ENCODE measurements at regions not wholly inside any gene's neighbourhood (a gene's known extent, or its start where the extent isn't known, plus 50 kb on each side); places are given as distances from the start of the nearest gene placed in this dataset.

DNA sequence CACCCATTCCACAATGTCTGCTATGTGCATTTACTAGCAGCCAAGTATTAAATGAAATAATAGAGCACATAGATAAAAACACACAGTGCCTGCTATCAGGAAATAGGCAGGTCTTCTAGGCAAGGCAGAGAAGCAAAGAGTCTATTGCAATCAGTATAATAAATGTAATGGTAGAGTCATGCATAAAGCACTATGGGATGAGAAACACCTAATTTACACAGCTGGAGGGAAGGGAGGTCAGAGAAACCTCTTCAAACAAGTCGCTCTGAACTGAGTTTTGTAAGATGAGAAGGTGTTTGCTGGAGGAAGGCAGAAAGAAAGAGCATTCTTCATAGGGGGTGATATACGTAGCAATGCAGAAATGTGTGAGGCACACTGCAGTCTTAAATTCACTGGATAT is 341.0 kb upstream of the DMAC1 start:
- no peaks in the 10 kb centered on the region for H3K4me1 ChIP-seq (ENCODE audit: control insufficient read depth, insufficient read depth, low read length)
- ATAC-seq (no peak), DNase-seq (ENCODE audit: low read depth, low spot score) (no peak)
- in situ Hi-C loops (cut with HindIII; ENCODE audit: low pct_unique_long_range_greater_than_20kb, low sequenced_read_pairs) (no loop called here), intact Hi-C loops (cut with micrococcal nuclease; ENCODE audit: unreplicated experiment) (no loop called here)
- POLR2A ChIA-PET: no interaction called here
- no peak overlapping the region for H3K4me3 ChIP-seq (ENCODE audit: low read depth in 2 of 2, low read length in 2 of 2)
- no TSS peak for BruUV-seq (replicated peaks)
- no peaks in the 10 kb centered on the region for H3K9me3 ChIP-seq (ENCODE audit: control insufficient read depth, insufficient read depth, low read depth, low read length)
- CTCF ChIA-PET: no interaction called here
- no peaks in the 10 kb centered on the region for H3K36me3 ChIP-seq (ENCODE audit: control insufficient read depth, insufficient read depth, low read length)
- H3K27ac ChIP-seq (ENCODE audit: low read length): no peak overlapping the region
- H3K27me3 ChIP-seq (ENCODE audit: control insufficient read depth, insufficient read depth, low read length): no peaks in the 10 kb centered on the region
- TF ChIP-seq, protein P1, sequence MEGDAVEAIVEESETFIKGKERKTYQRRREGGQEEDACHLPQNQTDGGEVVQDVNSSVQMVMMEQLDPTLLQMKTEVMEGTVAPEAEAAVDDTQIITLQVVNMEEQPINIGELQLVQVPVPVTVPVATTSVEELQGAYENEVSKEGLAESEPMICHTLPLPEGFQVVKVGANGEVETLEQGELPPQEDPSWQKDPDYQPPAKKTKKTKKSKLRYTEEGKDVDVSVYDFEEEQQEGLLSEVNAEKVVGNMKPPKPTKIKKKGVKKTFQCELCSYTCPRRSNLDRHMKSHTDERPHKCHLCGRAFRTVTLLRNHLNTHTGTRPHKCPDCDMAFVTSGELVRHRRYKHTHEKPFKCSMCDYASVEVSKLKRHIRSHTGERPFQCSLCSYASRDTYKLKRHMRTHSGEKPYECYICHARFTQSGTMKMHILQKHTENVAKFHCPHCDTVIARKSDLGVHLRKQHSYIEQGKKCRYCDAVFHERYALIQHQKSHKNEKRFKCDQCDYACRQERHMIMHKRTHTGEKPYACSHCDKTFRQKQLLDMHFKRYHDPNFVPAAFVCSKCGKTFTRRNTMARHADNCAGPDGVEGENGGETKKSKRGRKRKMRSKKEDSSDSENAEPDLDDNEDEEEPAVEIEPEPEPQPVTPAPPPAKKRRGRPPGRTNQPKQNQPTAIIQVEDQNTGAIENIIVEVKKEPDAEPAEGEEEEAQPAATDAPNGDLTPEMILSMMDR (IDR thresholded peaks at IDR 0.05): no peak

DNA sequence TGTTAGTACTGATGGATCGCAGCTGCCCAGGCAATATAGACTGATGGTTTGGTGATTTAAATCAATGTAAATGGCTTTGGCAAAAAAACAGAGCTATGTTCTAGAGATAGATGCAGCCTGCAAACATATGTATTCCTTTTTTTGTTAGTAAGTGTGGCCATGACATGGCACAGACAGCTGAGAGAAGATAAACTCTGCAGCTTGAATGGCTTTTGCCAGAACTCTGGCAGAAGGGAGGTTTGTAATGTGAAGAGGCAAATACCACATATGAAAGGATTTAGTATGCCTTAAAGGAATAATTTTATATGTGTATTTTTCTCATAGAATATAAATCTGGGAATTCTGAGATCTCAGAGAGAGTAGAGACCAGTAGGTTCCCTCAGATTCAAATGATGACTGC is 340.2 kb upstream of the DMAC1 start:
- intact Hi-C loops (cut with micrococcal nuclease; ENCODE audit: unreplicated experiment): no loop called here
- in situ Hi-C loops (cut with HindIII; ENCODE audit: low pct_unique_long_range_greater_than_20kb, low sequenced_read_pairs): no loop called here
- BruUV-seq (replicated peaks): no TSS peak

More for the DNA sequence above, 340.2 kb upstream of the DMAC1 start:
- DNase-seq (ENCODE audit: low read depth, low spot score) (no peak), ATAC-seq (no peak)
- Histone ChIP-seq H3K4me3 (ENCODE audit: low read depth in 2 of 2, low read length in 2 of 2) (no peak overlapping the region), H3K27ac (ENCODE audit: low read length) (no peak overlapping the region), H3K9me3 (ENCODE audit: control insufficient read depth, insufficient read depth, low read depth, low read length) (no peaks in the 10 kb centered on the region), H3K36me3 (ENCODE audit: control insufficient read depth, insufficient read depth, low read length) (no peaks in the 10 kb centered on the region), H3K4me1 (ENCODE audit: control insufficient read depth, insufficient read depth, low read length) (no peaks in the 10 kb centered on the region), H3K27me3 (ENCODE audit: control insufficient read depth, insufficient read depth, low read length) (no peaks in the 10 kb centered on the region)
- ChIA-PET CTCF (no interaction called here), POLR2A (no interaction called here)
- TF ChIP-seq, protein P2, sequence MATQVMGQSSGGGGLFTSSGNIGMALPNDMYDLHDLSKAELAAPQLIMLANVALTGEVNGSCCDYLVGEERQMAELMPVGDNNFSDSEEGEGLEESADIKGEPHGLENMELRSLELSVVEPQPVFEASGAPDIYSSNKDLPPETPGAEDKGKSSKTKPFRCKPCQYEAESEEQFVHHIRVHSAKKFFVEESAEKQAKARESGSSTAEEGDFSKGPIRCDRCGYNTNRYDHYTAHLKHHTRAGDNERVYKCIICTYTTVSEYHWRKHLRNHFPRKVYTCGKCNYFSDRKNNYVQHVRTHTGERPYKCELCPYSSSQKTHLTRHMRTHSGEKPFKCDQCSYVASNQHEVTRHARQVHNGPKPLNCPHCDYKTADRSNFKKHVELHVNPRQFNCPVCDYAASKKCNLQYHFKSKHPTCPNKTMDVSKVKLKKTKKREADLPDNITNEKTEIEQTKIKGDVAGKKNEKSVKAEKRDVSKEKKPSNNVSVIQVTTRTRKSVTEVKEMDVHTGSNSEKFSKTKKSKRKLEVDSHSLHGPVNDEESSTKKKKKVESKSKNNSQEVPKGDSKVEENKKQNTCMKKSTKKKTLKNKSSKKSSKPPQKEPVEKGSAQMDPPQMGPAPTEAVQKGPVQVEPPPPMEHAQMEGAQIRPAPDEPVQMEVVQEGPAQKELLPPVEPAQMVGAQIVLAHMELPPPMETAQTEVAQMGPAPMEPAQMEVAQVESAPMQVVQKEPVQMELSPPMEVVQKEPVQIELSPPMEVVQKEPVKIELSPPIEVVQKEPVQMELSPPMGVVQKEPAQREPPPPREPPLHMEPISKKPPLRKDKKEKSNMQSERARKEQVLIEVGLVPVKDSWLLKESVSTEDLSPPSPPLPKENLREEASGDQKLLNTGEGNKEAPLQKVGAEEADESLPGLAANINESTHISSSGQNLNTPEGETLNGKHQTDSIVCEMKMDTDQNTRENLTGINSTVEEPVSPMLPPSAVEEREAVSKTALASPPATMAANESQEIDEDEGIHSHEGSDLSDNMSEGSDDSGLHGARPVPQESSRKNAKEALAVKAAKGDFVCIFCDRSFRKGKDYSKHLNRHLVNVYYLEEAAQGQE (IDR thresholded peaks at IDR 0.05; ENCODE audit: insufficient read depth in 1 of 2, low read depth in 2 of 2, low read length in 1 of 2): no peak
- TF ChIP-seq POLR2AphosphoS5 (IDR thresholded peaks at IDR 0.05; ENCODE audit: low read depth, low read length): no peak
- TF ChIP-seq SIN3A (IDR thresholded peaks at IDR 0.05; ENCODE audit: borderline replicate concordance, insufficient read depth, low read depth, low read length): no peak
- TF ChIP-seq, protein P1 (IDR thresholded peaks at IDR 0.05): no peak
- no peak for TF ChIP-seq TCF7L2 (IDR thresholded peaks at IDR 0.05; ENCODE audit: low read depth, low read length)

Data from Panc1 (cell line).